WERI-Rb-1 (cell line): ENCODE measurements at regions not wholly inside any gene's neighbourhood (a gene's known extent, or its start where the extent isn't known, plus 50 kb on each side); places are given as distances from the start of the nearest gene placed in this dataset.
"Not testable (repeated sequence)": the region's sequence is repeated elsewhere in the genome, so short reads cannot be mapped to it uniquely, and the experiment has no call there.

ENCODE experiments used
- DNase-seq: peaks from one replicate; pipeline ENCODE4 v3.0.0-alpha.2; 2020
- H3K27ac ChIP-seq: fragments of 250-450 bp; sonication (Bioruptor Pico); 2 replicates; pipeline ENCODE4 v1.5.1; 2020; ENCODE audit warnings: mild to moderate bottlenecking, moderate library complexity
- H3K27me3 ChIP-seq: fragments of 250-450 bp; sonication (Bioruptor Pico); 2 replicates; pipeline ENCODE4 v1.5.1; 2021; ENCODE audit warnings: mild to moderate bottlenecking, low read depth, moderate library complexity; ENCODE audit not compliant: insufficient read depth, severe bottlenecking
- H3K36me3 ChIP-seq: fragments of 250-450 bp; sonication (Bioruptor Pico); 2 replicates; pipeline ENCODE4 v1.5.1; 2020; ENCODE audit warnings: mild to moderate bottlenecking, moderate library complexity
- H3K4me3 ChIP-seq: 2 replicates; pipeline ENCODE4 v1.5.1; 2011; ENCODE audit warnings: low read depth, mild to moderate bottlenecking, control low read depth, low read length
- H3K9me3 ChIP-seq: fragments of 250-450 bp; sonication (Bioruptor Pico); 2 replicates; pipeline ENCODE4 v1.5.1; 2021; ENCODE audit warnings: mild to moderate bottlenecking, moderate library complexity; ENCODE audit not compliant: severe bottlenecking

- H3K27ac ChIP-seq, H3K36me3 ChIP-seq, H3K4me3 ChIP-seq, DNase-seq, H3K9me3 ChIP-seq, H3K27me3 ChIP-seq: not testable (repeated sequence)
These were observed 113.9 kb upstream of the NBPF26 start for GRCh38 chr1:120609834-120610233.

- not testable (repeated sequence) for H3K4me3 ChIP-seq, H3K9me3 ChIP-seq, H3K27ac ChIP-seq, H3K36me3 ChIP-seq, H3K27me3 ChIP-seq, DNase-seq
These were observed 108.7 kb upstream of the NBPF26 start for GRCh38 chr1:120614931-120615639.

GRCh38 chr1:120617493-120617892, 106.3 kb upstream of the NBPF26 start:
- not testable (repeated sequence) for H3K27ac ChIP-seq, H3K27me3 ChIP-seq, H3K9me3 ChIP-seq, H3K36me3 ChIP-seq, H3K4me3 ChIP-seq, DNase-seq

- H3K4me3 ChIP-seq, H3K27me3 ChIP-seq, H3K9me3 ChIP-seq, H3K27ac ChIP-seq, DNase-seq, H3K36me3 ChIP-seq: not testable (repeated sequence)
These were observed 103.7 kb upstream of the NBPF26 start for GRCh38 chr1:120619867-120620692.

GRCh38 chr1:120620693-120620969, 103.1 kb upstream of the NBPF26 start:
- H3K27ac ChIP-seq, H3K9me3 ChIP-seq, H3K36me3 ChIP-seq, H3K4me3 ChIP-seq, DNase-seq, H3K27me3 ChIP-seq: not testable (repeated sequence)

- H3K27me3 ChIP-seq, H3K36me3 ChIP-seq, H3K4me3 ChIP-seq, DNase-seq, H3K9me3 ChIP-seq, H3K27ac ChIP-seq: not testable (repeated sequence)
These were observed 102.5 kb upstream of the NBPF26 start for GRCh38 chr1:120621278-120621677.

- H3K27me3 ChIP-seq, H3K36me3 ChIP-seq, DNase-seq, H3K27ac ChIP-seq, H3K4me3 ChIP-seq, H3K9me3 ChIP-seq: not testable (repeated sequence)
These were observed 100.2 kb upstream of the NBPF26 start for GRCh38 chr1:120623539-120623938.

GRCh38 chr1:120624565-120625064, 99.1 kb upstream of the NBPF26 start:
- H3K27me3 ChIP-seq, H3K4me3 ChIP-seq, H3K27ac ChIP-seq, H3K36me3 ChIP-seq, H3K9me3 ChIP-seq, DNase-seq: not testable (repeated sequence)

GRCh38 chr1:120629832-120630455, 93.8 kb upstream of the NBPF26 start:
- not testable (repeated sequence) for H3K4me3 ChIP-seq, H3K27me3 ChIP-seq, H3K9me3 ChIP-seq, DNase-seq, H3K27ac ChIP-seq, H3K36me3 ChIP-seq

GRCh38 chr1:120634816-120635806, 88.6 kb upstream of the NBPF26 start:
- H3K9me3 ChIP-seq, DNase-seq, H3K27me3 ChIP-seq, H3K4me3 ChIP-seq, H3K36me3 ChIP-seq, H3K27ac ChIP-seq: not testable (repeated sequence)

- not testable (repeated sequence) for H3K27ac ChIP-seq, DNase-seq, H3K36me3 ChIP-seq, H3K27me3 ChIP-seq, H3K9me3 ChIP-seq, H3K4me3 ChIP-seq
These were observed 83.3 kb upstream of the NBPF26 start for GRCh38 chr1:120640261-120641013.

GRCh38 chr1:120641014-120641302, 82.8 kb upstream of the NBPF26 start:
- H3K9me3 ChIP-seq, H3K27me3 ChIP-seq, H3K4me3 ChIP-seq, H3K27ac ChIP-seq, DNase-seq, H3K36me3 ChIP-seq: not testable (repeated sequence)

- DNase-seq, H3K9me3 ChIP-seq, H3K27me3 ChIP-seq, H3K36me3 ChIP-seq, H3K4me3 ChIP-seq, H3K27ac ChIP-seq: not testable (repeated sequence)
These were observed 76.6 kb upstream of the NBPF26 start for GRCh38 chr1:120647182-120647581.
